Activated naive CD4-positive, alpha-beta T cell treated with Interleukin-2 at 50 U/mL for 16 hours (primary cell): ENCODE measurements at regions not wholly inside any gene's neighbourhood (a gene's known extent, or its start where the extent isn't known, plus 50 kb on each side); places are given as distances from the start of the nearest gene placed in this dataset.
A peak's percentile ranks its signal among the peaks of the same experiment; 100 is the strongest.
"Not testable (repeated sequence)": the region's sequence is repeated elsewhere in the genome, so short reads cannot be mapped to it uniquely, and the experiment has no call there.

Experiments used
- DNase-seq: peaks from one replicate; pipeline ENCODE4 v3.0.0-alpha.2; 2020

DNA sequence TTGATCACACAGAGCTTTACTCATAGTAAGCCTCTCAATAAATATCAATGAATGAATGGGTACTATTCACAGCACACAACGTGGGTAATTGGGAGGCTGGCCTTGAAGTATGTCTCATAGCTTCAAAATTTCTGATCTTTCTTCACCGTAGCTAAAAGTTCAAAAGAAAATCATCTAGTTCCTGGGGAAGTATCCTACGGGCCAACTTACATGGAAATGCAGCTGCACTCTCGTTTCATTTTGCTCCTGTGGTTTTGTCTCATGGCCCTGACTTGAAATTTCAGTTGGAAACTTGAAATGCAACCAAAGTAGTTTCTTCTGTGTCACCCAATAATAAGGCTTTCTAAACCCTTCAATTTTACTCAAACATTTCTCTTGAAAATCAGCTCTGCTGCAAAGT, 76.1 kb upstream of the CNIH3 start:
- no peak for DNase-seq

DNA sequence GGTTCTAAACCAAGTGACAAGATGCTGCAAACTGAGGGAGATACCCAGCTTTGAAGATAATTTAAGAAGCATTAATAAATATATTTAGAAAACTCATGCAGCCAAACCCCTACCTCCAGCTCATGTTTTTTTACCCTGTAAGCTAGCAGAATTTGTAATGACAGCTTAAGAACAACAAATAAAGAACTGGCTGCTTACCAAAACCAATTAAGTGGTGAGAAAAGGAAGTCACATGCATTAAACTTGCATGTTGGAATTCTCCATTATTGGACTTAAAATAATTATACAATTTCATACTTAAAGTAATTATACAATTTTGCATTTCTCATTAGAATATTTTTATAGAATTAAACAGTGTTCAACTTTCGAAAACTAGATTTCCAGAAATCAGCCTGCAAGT, 75.6 kb upstream of the CNIH3 start:
- no peak for DNase-seq

DNA sequence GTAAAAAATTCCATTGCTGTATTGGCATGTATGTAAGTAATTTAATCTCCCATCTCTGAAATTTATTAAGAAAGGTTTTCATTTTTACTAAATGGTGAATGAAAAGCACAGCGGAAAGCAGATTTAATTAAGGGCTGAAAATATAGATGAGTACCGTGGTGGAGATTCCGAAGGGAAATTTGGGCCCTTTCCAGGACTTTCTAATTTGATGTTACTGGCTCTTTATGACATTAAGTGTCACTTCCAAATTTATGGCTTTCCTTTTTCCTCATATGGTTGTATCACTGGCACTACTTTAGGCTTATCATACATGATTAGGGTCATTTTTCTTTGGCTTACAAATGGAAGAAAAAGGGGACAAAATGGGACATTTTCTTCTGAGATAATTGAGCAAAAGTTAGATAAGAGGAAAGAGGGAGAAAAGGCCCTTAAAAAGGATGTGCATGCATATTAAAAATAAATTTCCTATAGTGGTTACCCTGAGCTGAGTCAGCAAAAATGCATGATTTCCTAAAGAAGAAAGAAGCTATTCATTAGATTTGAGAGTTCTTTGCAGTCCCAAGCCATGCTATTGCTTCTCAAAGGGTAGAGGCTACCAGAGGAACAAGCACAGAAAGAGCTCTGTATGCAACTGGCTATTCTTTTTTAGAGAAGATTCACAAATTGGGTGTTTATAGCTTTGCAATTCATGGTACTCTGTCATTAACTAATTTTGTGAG, 74.9 kb upstream of the CNIH3 start:
- DNase-seq: no peak

DNA sequence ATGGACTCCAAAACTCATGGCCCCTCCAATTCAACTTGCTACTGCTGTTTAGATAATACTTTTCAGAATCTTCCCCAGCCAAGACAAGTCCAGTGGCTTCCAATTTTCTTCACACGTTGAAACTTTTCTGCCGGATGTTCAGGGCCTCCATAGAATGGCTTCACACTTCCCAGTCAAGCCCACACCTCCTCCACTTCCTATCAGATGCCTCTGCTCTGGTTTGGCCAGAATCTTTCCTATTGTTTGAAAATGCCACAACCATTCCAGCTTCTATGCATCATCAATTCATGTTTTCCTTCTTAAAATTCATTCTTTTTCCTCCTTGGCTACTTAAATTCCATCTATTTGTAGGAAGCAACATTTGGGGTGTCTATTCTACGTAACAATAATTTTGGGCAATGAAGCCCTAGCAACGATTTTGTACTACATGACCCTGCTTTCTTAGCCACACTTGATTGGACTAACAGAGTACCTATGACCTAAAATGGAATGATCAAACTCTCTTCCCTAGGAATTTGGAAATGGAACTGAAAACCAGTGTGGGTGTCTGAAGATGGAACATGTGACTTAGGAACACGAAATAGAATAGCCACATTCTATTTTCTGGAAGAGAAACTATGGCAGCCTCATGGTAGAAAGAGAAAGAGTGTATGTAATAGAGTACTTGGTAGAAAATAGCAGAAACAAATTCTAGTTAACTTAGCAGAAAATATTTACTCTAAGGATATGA, 74.1 kb upstream of the CNIH3 start:
- no peak for DNase-seq

DNA sequence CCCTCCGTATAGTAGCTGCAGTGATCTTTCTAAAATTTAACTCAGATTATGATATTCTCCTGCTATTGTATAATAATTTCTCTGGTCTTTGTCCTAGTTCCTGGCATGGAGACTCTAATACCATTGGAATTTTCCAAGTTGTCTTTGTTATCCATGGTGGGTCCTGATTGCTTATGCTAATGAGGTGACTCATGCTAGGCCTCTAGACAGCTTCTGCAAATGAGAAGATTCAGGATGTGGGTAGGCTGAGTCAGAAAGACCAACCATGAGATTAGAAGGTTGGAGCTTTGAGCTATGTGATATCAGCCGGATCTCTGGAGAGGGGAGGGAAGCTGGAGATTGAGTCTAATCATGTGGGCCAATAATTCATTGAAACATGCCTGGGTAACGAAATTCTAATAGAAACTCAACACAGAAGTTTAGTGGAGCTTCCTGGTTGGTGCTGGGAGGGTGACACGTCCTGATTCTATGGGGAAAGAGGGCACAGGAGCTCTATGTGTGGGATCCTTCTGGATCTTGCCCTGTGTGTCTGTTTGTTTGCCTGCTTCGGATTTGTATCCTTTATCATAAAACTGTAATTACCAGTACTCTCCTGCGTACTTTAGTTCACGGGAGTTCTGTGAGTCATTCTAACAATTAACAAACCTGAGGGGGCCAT, 73.2 kb upstream of the CNIH3 start:
- DNase-seq: peak; percentile 4

DNA sequence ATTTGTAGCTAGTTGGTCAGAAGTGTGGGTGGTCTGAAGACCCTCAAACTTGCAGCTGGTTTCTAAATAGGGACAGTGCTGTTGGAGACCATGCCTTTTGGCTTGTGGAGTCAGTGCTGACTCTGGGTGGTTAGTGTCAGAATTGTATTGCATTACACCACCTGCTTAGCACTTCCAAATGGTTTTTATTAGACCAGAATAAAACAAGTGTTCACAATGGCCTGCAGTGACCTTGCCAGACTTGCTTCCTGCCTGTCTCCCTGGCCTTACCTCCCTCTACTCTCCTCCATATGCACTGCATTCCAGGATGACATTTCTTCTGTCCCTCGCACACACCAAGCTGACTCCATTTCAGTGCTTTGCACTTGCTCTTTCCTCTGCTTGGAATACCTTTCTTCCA, 72.7 kb upstream of the CNIH3 start:
- DNase-seq: no peak

DNA sequence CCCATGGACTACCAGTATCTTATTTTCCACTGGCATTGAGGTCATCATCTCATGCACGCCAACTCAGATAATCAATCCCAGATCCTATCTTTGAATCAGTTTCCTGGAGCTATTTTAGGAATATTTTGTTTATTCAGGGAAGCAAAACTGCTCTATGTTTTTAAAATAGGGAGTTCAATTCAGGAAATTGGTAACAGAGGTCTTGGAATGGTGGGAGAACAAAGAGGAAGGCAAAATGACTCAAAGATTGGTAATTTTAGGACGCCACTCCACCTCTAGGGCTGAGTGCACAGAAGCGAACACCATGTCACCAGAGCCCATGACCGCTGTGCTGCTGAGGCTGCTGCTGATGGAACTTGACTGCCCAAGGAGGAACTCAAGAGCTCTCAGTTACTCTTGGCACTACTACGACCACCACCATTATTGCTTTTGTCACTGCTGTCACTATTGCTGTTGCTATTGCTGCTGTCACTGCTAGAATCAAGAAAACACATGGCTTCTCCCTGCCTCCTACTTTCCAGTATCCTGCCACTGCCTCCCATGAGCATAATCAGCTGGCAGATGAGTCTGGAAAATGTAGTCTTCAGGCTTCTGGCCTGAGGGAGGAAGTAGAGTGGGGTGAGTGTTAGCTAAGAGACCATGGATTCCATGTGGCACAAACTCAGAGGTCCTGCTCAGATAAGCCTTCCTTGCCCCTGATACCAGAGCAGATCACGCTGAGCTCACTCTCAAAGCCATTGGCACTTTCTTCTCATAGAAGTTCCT, 71.6 kb upstream of the CNIH3 start:
- no peak for DNase-seq

DNA sequence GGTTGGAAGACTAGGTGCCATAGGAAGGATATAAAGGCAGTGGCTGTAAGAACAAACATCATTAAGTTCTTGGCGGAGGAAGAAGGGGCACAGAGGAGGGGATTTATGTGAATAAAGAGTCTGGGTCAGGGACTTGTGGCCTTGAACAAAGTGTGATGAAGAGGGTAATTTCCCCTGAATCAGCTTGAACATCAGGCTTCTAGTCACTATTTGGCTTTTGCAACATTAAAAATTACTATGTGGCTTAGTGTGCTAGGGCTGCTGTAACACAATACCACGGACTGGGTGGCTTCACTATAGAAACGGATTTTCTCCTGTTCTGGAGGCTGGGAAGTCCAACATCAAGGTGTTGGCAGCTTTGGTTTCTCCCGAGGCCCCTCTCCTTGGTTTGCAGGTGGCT, 70.5 kb upstream of the CNIH3 start:
- DNase-seq: no peak

DNA sequence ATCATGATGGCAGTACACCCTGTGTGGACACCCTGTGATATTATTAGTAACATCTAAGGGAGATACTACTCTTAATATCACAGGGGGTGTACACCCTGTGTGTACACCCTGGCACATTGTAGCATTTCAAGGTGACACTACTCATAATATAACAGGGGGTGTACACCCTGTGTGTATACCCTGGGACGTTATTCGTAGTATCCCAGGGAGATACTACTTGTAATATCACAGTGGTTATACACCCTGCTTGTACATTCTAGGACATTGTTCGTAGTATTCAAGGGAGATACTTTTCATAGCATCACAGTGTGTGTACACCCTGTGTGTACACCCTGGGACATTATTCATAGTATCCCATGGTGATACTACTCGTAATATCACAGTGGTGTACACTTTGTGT, 67.4 kb upstream of the CNIH3 start:
- no peak for DNase-seq

DNA sequence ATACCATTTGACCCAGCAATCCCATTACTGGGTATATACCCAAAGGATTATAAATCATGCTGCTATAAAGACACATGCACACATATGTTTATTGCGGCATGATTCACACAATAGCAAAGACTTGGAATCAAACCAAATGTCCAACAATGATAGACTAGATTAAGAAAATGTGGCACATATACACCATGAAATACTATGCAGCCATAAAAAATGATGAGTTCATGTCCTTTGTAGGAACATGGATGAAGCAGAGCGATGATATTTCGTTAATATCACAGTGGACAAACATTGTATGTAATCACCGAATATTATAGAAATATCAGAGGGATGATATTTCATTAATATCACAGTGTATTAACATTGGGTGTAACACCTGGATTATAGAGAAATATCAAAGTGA, 64.9 kb upstream of the CNIH3 start:
- not testable (repeated sequence) for DNase-seq

DNA sequence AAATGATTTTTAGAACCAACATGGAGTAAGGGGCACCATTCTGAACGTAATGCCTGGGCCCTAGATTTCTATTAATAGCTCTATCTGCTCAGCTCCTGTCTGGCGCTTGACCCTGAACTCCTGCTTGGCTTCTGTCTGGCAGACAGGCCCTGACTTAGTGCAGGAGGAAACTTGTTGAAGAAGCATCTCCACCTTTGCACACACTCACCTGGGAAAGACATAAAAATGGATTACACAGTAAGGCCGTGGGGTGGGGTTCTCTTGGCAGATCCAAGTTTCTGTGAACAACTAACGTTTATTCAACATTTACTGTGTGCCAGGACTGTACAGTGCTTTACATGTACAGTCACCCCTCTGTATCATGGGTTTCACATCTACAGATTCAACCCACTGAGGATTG, 62.1 kb upstream of the CNIH3 start:
- DNase-seq: no peak

DNA sequence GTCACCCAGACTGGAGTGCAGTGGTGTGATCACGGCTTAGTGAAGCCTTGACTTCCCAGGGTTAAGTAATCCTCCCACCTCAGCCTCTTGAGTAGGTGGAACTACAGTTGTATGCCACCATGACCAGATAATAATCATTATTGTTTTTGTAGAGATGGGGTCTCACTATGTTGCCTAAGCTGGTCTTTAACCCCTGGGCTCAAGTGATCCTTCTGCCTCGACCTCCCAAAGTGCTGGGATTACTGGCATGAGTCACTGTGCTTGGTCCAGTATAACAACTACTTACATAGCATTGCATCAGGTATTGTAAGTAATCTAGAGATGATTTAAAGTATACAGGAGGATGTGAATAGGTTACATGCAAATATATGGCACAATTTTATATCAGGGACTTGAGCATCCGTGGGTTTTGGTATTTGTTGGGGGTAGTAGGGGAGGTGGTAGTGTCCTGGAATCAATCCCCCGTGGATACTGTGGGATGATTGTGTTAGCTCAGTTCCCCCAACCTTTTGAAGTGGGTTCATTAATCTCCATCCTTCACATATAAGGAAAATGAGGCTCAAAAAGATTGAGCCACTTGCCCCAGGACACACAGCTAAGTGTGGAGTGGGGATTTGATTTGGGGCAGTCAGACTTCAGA, 61.4 kb upstream of the CNIH3 start:
- no peak for DNase-seq

DNA sequence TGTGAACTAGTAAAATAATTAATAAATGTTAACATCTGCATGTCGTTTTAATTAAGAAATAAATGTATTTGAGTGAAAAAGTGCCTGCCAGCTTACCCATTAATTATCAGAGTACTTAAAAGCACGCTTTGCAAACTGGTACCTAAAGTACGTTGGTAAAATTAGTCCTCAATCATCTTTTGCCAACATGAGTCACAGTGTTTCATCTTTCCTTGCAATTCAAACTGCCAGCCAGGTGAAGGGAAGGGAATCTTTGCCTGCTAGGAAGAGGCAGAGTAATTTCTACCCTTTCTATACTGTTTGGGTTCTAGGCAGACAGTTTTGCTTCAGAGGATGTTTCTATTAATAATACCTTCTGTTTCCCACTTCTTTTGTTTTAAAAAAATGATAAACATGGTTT, 57.2 kb upstream of the CNIH3 start:
- no peak for DNase-seq

DNA sequence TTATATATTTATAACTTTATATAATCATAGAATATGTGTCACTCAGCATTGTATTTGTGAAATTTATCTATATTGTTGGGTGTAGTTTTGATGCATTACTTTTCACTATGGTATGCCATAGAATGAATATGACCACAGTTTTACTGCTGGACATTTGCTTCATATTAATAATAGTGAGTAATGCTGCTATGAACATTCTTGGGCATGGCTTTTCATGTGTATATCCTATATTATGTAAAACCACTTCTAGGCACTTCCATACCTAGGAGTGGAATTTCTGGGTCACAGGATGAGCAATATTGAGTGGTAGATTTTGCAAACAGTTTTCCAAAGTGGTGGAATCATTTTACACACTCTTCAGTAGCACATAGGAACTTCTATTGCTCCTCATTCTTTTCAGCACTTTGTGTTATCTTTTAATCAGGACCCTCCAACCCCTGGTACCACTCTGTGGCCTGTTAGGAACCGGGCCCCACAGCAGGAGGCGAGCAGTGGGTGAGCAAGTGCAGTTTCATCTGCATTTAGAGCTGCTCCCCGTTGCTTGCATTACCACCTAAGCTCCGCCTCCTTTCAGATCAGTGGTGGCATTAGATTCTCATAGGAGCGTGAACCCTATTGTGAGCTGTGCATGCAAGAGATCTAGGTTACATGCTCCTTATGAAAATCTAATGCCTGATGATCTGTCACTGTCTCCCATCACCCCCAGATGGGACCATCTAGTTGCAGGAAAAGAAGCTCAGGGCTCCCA, 56.0 kb upstream of the CNIH3 start:
- DNase-seq: no peak

DNA sequence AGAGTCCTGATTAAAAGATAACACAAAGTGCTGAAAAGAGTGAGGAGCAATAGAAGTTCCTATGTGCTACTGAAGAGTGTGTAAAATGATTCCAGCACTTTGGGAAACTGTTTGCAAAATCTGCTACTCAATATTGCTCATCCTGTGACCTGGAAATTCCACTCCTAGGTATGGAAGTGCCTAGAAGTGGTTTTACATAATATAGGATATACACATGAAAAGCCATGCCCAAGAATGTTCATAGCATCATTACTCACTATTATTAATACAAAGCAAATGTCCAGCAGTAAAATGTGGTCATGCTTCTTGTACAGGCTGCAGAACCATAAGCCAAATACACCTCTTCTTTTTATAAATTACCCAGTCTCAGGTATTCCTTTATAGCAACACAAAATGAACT, 53.2 kb upstream of the CNIH3 start:
- DNase-seq: not testable (repeated sequence)

DNA sequence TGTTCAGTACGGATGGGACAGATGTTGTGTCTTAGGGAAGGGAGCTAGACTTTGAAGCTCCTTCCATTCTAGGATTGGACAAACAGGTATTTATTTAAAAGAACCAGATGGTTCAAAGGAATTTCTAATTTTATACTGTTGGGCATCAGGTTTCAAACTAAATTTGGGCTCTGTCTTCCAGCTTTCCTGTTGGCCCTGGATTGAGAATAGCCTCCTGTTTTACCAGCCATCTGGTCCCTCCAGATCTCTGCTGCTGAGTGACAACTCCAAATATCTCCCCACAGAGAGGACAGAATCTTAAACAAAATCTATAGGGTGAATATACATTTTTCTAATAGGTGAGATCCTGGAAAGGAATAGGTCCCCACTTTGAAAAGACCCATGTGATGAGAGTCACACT, 52.5 kb upstream of the CNIH3 start:
- DNase-seq: no peak

DNA sequence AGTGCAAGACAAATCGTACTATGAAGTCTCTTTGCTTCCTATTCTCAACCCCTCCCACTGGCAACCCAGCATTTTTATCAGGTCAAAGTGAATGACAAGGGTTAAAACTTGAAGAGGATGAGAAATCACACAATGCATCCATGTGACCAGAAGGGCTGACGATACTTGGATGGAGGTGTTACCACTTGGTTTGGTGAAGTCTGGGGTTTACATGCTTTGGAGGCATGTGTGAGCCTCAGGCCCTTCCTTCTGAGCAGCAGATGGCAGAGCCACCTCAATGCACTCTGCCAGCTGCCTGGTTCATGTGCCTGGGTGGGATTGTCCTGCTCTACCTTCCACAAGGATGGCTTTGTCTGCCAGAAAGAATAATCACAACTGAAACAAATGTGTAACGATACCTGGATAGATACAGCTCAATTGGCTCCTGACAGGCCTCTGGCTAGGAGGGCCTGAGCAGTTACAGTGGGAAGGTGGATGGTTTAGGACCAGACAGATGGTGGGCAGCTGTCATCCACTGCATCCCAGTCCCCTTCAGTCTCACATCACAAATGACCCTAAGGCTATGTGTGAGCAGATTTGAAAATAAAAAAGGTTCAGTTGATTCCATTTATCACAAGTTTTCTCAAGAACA, 51.5 kb upstream of the CNIH3 start:
- no peak for DNase-seq

DNA sequence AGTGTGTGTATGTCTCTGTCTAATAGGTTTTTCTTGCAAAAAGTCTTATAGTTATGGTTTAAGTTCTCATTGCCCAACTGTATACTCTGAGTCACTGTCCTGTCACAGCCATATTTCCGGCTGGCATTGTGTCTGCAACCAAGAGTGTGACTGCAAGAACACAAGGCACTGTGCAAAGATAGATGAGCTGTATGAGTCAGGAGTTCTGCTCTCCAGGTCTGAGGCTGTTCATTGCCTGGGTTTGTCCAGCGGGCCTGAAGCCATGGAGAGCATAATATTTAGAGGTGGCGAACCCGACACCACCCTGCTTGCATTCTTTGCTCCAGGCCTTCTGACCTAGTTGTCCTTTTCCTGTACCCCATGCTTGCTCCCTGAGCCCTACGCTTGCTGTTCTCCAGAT, 50.9 kb upstream of the CNIH3 start:
- no peak for DNase-seq

DNA sequence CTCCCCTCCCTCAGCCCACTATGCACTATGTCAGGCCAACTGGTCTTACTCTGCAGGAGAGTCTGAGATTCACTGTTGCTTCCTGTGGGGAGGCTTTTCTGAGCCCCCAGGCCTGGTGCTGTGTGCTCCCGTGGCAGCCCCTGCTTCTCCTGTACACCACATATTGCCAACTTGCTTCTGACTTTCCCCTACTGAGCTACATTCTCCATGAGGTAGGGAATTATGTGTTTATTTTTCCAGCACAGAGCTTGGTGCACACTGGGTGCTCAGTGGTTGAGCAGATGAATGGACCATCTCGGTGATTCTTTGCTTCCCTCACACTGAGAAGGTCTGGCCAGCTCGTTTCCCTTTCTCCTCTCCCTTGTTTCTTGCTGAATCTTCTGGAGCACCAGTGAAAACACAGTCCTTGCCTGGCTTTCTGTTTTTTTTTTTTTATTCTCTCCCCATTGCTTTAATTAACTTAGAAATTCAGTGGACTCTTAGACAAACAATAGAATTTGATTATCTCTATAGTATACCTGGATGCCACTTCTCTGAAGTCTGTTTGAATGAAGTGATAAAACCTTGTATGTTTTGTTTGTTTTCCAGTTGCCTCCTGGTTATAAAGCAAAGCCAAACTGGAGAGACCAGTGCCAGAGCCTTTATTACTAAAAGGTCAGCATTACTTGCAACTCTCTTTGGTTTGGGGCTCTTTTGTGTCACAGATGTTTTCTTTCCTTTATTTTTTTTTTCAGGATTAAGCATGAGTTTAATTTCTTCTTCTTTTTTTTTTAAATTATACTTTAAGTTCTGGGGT, 50.3 kb upstream of the CNIH3 start:
- no peak for DNase-seq
